ENCODE measurements at regions not wholly inside any gene's neighbourhood (a gene's known extent, or its start where the extent isn't known, plus 50 kb on each side); places are given as distances from the start of the nearest gene placed in this dataset.

GRCh38 chr20:11979306-11979990 lies 61.8 kb downstream of the BTBD3 start:
- Histone ChIP-seq H3K4me3 (replicated peaks in 1 of 3; ENCODE audit: low read depth in 2 of 3, low read length in 3 of 3) (no peak overlapping the region), H3K27me3 (ENCODE audit: control insufficient read depth in 2 of 2, insufficient read depth in 2 of 2, low read length in 2 of 2) (no peaks in the 10 kb centered on the region), H3K4me2 (replicated peaks; ENCODE audit: extremely low read depth, low read length, poor library complexity, severe bottlenecking) (no peak overlapping the region), H3K36me3 (replicated peaks in 1 of 2; ENCODE audit: control insufficient read depth in 1 of 2, insufficient read depth in 2 of 2, low read length in 2 of 2) (no peaks in the 10 kb centered on the region), H4K20me1 (ENCODE audit: insufficient read depth, low read length) (no peaks in the 10 kb centered on the region), H2AFZ (ENCODE audit: insufficient read depth, low read depth, low read length, poor library complexity, severe bottlenecking) (no peak overlapping the region), H3K9ac (ENCODE audit: insufficient read depth, low read length, poor library complexity, severe bottlenecking) (no peak overlapping the region), H3K79me2 (ENCODE audit: insufficient read depth, low read length) (no peaks in the 10 kb centered on the region), H3K27ac (ENCODE audit: low read depth in 1 of 2, low read length in 2 of 2) (no peak overlapping the region), H3K4me1 (ENCODE audit: control insufficient read depth in 1 of 2, insufficient read depth in 2 of 2, low read length in 2 of 2) (no peaks in the 10 kb centered on the region), H3K9me3 (replicated peaks in 1 of 2; ENCODE audit: control insufficient read depth in 1 of 2, insufficient read depth in 1 of 2, low read length in 2 of 2) (no peaks in the 10 kb centered on the region)
- no peaks in the 10 kb centered on the region for H3K36me3 Mint-ChIP-seq
- DNase-seq: no peak
- intact Hi-C loops (cut with micrococcal nuclease): no loop called here
- H3K9me3 Mint-ChIP-seq: peaks cover 0 to 16% (median 2%) of the 10 kb centered on the region in 7 donors
- TF ChIP-seq CTCF (IDR thresholded peaks at IDR 0.05): no peak
- no peak overlapping the region for H3K27ac Mint-ChIP-seq
- no CpG with 5 or more reads among the region's 5 CpGs for WGBS (ENCODE audit: insufficient coverage)
- no peak overlapping the region for H3K4me3 Mint-ChIP-seq
- H3K27me3 Mint-ChIP-seq (ENCODE audit: low read depth in 3 of 3): peaks cover 0 to 9% (median 3%) of the 10 kb centered on the region in 3 donors
- H3K4me1 Mint-ChIP-seq: no peaks in the 10 kb centered on the region

GRCh38 chr20:11980263-11980662 lies 62.6 kb downstream of the BTBD3 start:
- no peak for TF ChIP-seq CTCF (IDR thresholded peaks at IDR 0.05)
- H3K27ac ChIP-seq (ENCODE audit: low read depth in 1 of 2, low read length in 2 of 2): no peak overlapping the region

More at GRCh38 chr20:11980263-11980662, 62.6 kb downstream of the BTBD3 start:
- Mint-ChIP-seq H3K27ac (peak overlapping the region in 1 of 7 donors; percentile 8), H3K4me3 (no peak overlapping the region), H3K4me1 (no peaks in the 10 kb centered on the region), H3K27me3 (ENCODE audit: low read depth in 3 of 3) (peaks cover 0 to 9% (median 3%) of the 10 kb centered on the region in 3 donors), H3K36me3 (no peaks in the 10 kb centered on the region), H3K9me3 (peaks cover 0 to 16% (median 2%) of the 10 kb centered on the region in 7 donors)
- Histone ChIP-seq H3K9ac (ENCODE audit: insufficient read depth, low read length, poor library complexity, severe bottlenecking) (no peak overlapping the region), H3K79me2 (ENCODE audit: insufficient read depth, low read length) (no peaks in the 10 kb centered on the region), H3K4me3 (replicated peaks in 1 of 3; ENCODE audit: low read depth in 2 of 3, low read length in 3 of 3) (no peak overlapping the region), H3K4me2 (replicated peaks; ENCODE audit: extremely low read depth, low read length, poor library complexity, severe bottlenecking) (no peak overlapping the region), H3K36me3 (replicated peaks in 1 of 2; ENCODE audit: control insufficient read depth in 1 of 2, insufficient read depth in 2 of 2, low read length in 2 of 2) (no peaks in the 10 kb centered on the region), H3K4me1 (ENCODE audit: control insufficient read depth in 1 of 2, insufficient read depth in 2 of 2, low read length in 2 of 2) (no peaks in the 10 kb centered on the region), H2AFZ (ENCODE audit: insufficient read depth, low read depth, low read length, poor library complexity, severe bottlenecking) (no peak overlapping the region), H3K27me3 (ENCODE audit: control insufficient read depth in 2 of 2, insufficient read depth in 2 of 2, low read length in 2 of 2) (no peaks in the 10 kb centered on the region), H4K20me1 (ENCODE audit: insufficient read depth, low read length) (no peaks in the 10 kb centered on the region), H3K9me3 (replicated peaks in 1 of 2; ENCODE audit: control insufficient read depth in 1 of 2, insufficient read depth in 1 of 2, low read length in 2 of 2) (no peaks in the 10 kb centered on the region)
- intact Hi-C loops (cut with micrococcal nuclease): no loop called here
- WGBS (ENCODE audit: insufficient coverage): 83% methylated on average over 1 of the region's 2 CpGs
- no peak for DNase-seq

All from CD14-positive monocyte (primary cell).